ENCODE measurements at regions not wholly inside any gene's neighbourhood (a gene's known extent, or its start where the extent isn't known, plus 50 kb on each side); places are given as distances from the start of the nearest gene placed in this dataset.

GRCh38 chr5:93997562-93997961 lies 256.2 kb upstream of the POU5F2 start:
- TF ChIP-seq MTA3 (IDR thresholded peaks at IDR 0.05; ENCODE audit: borderline replicate concordance, low read length) = no peak
- TF ChIP-seq RBBP5 (conservative IDR thresholded peaks at IDR 0.05) = no peak
- TF ChIP-seq ZNF384 (IDR thresholded peaks at IDR 0.05; ENCODE audit: borderline replicate concordance, low read depth, low read length) = no peak
- TF ChIP-seq, protein P1, sequence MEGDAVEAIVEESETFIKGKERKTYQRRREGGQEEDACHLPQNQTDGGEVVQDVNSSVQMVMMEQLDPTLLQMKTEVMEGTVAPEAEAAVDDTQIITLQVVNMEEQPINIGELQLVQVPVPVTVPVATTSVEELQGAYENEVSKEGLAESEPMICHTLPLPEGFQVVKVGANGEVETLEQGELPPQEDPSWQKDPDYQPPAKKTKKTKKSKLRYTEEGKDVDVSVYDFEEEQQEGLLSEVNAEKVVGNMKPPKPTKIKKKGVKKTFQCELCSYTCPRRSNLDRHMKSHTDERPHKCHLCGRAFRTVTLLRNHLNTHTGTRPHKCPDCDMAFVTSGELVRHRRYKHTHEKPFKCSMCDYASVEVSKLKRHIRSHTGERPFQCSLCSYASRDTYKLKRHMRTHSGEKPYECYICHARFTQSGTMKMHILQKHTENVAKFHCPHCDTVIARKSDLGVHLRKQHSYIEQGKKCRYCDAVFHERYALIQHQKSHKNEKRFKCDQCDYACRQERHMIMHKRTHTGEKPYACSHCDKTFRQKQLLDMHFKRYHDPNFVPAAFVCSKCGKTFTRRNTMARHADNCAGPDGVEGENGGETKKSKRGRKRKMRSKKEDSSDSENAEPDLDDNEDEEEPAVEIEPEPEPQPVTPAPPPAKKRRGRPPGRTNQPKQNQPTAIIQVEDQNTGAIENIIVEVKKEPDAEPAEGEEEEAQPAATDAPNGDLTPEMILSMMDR (IDR thresholded peaks at IDR 0.05 in 2 of 3, conservative IDR thresholded peaks at IDR 0.05 in 1 of 3; ENCODE audit: control insufficient read depth in 2 of 3, extremely low read depth in 1 of 3, insufficient read depth in 1 of 3, low read depth in 3 of 3, low read length in 3 of 3) = no peak

Data from GM12878 (cell line).